Ramos (cell line): ENCODE measurements at regions not wholly inside any gene's neighbourhood (a gene's known extent, or its start where the extent isn't known, plus 50 kb on each side); places are given as distances from the start of the nearest gene placed in this dataset.

Experiments
- in situ Hi-C: fragments of 300-500 bp; cut with MboI; formaldehyde crosslinking; loops from one replicate; pipeline ENCODE4 v1.14.3; 2022; ENCODE audit warnings: low sequenced_read_pairs; ENCODE audit not compliant: unreplicated experiment

DNA sequence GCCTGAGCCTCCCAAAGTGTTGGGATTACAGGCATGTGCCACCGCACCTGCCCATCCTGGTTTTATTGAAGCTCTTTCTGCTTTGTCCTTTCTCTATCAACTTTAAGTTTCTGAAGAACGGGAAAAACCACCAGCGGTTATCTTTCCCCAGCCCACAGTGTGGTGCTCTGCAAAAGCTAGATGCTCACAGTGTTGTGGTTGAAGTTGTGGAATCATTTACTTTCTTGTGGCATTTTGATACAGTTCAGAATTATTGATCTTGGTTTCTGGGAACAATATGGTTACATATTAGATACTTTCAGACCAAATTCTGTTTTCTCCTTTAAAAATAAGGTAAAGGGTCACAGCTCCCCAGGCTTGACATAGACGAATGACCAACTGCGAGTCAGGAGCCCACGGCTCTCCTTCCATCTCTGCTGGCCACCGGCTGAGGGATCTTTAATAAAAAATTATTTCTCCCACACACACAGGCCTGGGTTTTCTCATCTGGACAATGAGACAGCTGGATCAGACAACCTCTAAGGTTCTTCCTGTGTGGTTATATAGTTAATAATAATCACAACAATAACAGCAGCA is 385.3 kb downstream of the SETD4 start:
- in situ Hi-C loops: no loop called here

DNA sequence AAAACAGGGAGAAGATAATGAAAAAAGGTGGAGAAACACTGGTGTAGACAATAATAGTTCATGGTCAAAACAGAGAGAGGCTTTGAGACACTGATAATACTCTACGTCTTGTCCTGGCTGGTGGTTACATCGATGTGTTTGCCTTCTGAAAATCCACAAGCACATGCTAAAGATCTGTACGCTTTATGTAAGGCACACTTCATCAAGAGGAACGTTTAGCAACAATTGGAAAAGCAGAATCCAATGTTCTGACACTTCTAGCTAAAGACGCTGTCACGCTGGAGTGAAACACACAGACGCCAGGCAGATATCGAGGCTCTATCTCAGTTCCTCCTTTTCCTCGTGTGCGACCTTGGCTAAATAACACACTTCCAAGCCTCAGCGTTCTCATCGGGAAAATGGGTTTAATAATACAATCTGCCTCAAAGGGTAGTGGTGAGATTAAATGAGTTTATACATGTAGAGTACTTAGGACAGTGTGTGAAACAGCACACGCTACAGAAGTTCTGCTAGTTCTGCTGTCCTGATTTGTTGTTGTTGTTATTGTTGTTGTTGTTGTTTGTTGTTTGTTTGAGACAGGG is 386.1 kb downstream of the SETD4 start:
- in situ Hi-C loops: no loop called here

DNA sequence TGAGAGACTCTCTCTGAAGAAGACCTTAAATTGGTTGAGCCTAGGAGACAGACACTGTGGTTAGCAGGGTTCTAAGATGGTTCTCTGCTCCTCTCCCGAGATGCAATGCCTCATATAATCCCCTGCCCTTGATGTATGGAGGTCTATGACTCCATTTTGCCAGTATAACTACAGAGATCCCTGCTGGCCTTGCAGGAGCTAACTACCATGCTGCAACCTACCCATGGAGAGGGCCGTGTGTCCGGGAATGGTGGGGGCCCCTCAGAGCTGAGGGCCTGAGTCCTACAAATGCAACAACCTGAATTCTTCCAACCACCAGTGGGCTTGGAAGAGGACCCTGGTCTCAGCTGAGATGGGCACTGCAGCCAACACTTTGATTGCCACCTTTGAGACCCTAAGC is 388.0 kb downstream of the SETD4 start:
- in situ Hi-C loops: no loop called here

DNA sequence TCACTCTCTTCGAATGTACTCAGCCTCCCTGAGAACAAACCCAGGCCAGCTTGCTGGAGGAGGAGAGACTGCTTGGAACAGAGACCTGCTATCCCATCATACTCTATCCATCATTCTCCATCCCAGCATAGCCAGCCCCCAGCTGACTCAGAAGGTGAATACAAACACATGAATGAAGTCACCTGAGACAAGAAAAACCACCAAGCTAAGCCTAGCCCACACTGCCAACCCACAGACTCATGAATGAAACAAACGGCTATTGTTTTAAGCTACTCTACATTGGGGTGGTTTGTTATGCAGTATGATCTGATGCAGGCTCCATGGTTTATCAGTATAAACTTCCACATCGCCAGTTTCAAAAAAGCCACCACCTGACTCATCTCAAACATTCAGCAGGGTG is 395.6 kb downstream of the SETD4 start:
- in situ Hi-C loops: no loop called here

DNA sequence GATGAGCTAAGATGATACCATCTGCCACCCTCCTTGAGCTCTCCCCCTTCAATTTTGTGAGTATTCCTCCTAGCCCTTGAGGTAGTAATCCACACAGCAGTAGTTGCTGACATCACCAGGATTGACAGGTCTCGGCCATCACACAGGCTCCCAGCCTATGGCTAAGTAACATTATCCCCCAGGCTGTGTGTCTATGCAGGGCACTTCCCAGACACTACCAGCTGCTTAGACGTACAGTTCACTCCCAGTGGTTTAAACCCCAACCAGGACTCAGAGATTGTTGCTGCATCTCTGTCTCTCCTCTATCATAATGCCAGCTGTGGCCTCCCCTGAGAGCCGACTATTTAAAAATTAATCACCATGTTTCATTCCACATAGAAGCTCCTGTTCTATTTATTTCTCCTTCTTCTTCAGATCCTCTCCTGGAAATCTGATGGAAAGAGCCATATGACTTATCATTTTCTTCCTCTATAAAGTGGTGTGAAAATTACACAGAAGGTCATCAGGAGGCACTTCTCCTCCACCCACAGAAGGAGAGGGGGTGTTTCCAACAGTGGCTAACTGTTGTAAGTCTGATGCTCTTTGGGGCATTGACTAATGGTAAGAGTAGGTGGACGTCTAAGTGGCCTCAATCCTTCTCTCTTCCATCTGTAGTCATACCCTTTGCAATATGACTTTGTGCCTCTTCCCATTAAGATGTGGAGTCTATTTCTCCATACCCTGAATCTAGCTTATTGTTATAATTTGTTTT is 396.3 kb downstream of the SETD4 start:
- in situ Hi-C loops: no loop called here

DNA sequence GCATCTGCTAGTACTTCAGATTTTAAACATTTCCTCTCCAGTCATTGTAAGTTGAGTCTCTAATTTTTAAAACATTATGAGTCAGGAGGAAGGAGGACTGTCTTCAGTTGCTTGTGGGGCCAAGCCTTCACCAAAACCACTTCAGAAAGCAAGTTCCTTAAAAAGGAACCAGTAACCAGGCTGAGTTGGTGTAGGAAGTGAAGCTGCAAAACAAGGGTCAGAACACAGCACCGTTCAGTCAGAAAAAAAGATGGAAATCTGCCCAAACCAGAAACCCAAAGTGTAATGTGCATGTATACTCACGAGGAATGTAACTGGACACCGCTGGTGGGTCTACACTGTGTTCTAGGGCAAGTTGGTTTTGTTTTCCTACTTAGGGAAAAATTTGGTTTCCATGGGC is 402.1 kb downstream of the SETD4 start:
- in situ Hi-C loops: no loop called here

DNA sequence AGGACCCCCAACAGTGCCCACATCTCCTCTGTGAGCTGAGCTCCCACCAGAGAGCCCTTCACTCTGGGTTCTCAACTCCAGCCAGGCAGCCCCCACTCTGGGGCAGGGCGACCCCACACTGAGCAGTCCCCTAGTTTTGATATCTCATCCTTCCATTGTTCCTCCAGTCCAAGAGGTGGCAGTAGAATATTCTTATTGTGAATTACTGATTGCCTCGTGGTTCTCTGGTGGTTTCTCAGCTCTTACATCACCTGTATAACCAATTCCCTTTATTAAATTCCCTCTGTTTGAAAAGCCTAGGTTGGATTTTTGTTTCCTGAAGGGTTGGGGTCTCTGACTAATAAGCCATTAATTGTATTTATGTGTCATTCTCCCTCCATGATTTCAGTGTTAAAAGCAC is 407.5 kb downstream of the SETD4 start:
- in situ Hi-C loops: no loop called here

DNA sequence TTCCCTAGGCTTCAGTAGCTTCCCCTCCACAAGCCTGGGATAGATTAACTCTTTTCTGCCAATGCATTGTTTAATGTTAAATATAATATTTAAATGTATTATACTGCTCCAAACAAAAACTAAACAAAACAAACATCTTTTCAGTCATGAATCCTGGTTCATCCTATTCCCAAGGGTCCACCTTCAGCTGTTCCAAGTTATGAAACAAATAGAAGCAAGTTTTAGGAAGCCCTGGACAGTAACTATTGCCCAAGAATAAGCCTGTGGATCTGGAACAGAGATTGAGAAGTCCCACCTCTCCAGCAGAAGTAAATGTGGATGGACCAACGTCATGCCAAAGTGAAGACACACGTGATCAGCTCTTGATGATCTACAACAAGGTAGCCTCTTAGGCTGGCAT is 408.1 kb downstream of the SETD4 start:
- in situ Hi-C loops: no loop called here

DNA sequence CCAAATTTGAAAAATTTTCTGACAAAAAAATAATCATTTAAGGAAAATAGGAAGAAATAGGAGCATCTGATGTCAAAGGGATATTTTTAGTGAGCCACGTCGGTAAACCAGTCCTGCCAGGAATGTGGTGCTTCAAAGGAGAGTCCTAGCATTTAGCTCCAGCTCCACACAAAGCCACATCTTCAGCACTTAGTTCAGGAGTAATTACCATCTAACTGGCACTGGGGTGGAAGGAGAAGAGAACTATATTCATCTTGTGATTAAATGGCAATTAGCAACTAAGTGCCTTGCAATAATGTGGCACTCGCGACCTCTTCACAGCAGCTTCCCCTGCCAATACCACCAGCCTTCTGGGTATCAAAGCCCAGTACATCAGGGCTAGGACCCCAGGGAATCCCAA is 409.1 kb downstream of the SETD4 start:
- in situ Hi-C loops: no loop called here

DNA sequence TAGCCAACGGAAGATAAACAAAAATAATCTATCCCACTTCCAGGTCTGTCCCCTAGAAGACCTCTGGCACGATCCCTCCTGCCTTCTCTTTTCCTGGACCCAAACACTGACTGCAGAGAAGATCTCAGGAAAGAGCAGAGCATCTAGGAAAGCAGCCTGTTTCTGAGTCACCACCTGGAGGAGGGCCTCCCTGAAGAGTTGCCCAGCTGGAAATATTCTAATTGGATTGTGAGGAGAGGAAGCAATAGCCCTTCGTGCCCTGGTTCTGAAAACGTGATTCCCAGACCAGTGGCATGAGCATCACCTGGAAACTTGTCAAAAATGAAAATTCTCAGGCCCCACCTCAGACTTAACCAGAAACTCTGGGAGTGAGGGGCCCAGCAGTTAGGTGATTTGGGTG is 411.1 kb downstream of the SETD4 start:
- in situ Hi-C loops: no loop called here

DNA sequence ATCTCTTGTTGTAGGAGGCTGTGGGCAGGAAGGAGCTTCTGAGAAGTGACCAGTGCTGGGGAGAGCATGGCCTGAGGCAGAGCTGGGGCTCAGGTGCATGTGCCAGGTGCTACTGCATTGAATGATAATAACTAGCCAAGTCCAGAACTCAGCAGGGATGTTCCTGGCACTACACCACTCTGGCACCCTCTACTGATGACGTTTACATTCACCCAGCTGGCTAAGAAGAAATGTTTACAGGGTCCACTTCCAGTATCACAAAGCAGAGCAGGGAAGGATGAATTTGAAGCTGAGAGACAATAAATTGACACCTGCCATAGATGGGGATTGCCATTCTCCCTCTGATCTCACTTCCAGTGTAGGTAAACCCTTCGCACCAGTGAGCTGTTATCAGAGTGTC is 411.8 kb downstream of the SETD4 start:
- in situ Hi-C loops: no loop called here

DNA sequence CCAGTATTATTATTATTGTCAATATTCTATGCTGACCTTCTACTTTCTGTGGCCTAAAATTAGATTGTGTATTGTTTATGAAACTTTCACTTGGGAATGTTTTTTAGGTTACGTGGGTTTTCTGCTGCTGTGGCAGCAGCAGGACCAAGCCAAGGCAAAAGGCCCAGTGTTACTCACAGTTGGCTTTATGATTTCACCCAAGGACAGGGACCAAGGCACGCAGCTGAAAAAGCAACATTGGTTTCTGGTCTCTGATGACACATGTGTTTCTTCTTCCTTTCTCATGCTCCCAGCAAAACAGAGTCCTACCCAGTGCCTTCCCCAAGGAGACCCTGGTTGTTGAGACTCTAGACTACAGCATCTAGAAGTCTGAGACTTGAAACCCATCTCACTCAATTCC is 413.7 kb downstream of the SETD4 start:
- in situ Hi-C loops: no loop called here

DNA sequence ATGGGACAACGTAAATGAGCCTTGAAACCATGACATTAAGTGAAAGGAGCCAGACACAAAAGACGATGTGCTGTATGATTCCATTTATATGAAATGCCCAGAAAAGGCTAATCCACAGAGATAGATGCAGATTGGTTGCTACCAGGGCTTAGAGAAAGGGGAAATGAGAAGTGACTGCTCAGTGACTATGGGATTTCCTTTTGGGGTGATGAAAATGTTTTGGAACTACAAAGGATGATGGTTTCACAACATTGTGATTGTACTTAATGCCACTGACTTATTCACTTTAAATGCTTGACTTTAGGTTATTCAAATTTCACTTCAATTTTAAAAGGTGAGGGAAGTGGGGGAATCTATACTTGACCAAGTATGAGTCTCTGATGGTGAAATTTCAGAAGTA is 414.3 kb downstream of the SETD4 start:
- in situ Hi-C loops: no loop called here

DNA sequence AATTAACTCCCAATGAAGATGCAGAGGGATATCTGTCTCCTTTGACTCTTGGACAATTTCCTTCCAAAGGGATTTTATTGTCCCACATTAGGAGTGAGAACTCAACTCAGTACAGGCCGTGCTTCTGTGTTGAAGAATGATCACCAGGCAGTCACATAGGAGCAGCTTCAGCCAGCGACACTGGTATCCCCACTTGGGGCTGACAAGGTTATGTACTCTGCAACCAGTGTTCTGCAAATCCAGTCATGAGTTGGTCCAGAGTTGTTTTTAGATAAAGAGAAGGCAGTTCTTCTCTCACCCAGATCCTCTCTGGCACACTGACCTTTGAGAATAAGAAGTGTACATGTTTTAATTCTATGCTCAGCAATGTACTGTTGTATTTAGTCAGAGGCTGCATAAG is 415.8 kb downstream of the SETD4 start:
- in situ Hi-C loops: no loop called here

DNA sequence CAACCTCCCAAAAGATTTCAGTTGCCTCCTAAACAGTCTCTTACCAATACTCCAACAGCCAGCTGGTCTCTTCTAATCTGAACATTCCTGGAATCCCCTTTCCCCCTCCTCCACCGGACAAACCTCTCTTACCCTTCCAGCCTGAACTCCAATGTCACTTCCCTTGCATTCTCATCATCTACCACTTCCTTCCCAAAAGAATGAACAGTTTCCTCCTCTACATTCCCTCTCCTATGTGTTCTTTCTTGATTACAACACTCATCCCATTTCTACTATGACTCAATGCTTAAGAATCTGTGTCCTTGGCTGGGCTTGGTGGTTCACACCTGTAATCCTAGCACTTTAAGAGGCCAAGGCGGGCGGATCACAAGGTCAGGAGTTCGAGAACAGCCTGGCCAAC is 417.1 kb downstream of the SETD4 start:
- in situ Hi-C loops: no loop called here

DNA sequence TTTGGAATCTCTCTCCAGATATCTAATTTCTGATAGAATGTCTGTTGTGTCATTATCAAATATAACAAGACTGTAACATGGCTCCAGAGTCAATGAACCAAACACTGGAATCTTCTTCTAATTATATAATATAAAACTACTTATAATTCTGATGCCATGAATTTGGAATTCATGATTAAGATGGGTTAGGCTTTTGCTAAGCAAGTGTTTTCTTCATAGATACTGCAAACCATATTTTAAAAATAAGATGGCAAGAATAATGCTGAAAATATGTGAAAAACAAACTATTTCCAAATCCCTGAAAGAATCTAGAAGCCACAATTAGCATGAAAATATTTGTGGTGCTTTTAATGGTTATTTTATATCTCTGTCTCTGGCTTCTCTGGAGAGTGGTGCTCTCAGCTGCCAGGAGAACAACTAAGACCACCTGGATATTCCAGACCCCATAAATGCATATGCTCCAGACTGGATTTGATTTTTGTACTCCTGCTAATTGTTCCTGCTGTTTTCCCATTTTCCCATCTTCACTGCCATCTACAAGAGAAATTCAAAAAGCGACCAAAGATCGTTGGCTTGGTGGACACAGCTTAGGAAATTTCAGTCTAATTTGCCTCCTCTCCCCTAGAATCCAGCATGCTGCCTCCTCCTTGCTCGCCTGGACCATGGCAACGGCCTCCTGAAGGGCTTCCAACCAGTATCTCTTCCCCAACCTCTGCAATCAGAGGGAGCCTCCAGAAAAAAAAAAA is 418.9 kb downstream of the SETD4 start:
- in situ Hi-C loops: no loop called here

DNA sequence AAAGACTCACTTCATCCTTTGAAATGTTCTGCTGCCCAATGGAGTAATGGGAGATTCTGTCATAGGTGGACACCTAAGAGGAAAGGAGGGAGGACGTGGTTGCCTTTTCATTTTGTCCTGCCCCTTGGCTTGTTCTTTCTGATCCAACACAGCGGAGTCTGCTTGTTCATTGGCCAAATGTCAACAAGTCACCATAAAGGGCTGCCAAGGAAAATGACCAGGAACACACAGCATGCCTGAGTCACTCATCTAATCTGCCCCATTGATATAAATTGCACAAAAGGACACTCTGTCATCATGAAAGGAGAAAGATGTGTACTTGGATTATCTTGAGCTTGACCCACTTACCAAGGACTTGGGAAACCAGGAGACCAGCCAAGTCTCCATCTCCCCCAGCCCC is 422.9 kb downstream of the SETD4 start:
- in situ Hi-C loops: no loop called here

DNA sequence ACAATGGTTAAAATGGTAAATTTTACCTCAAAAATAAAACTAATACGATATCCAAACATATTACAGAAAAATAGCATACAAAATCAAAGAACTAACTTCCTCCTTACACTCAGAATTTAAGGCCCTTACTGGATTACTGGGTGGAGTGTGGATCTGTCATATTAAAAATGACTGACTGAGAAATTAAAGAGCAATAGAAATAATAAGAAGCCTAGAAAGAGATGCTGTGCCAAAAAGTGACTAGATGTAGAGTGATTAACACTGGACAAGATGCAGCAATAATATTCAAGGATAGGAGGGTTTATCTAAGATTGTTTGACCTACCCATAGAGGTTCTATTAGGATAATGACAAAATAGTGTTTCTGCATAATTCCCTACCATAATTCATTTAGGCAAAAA is 424.3 kb downstream of the SETD4 start:
- in situ Hi-C loops: no loop called here

DNA sequence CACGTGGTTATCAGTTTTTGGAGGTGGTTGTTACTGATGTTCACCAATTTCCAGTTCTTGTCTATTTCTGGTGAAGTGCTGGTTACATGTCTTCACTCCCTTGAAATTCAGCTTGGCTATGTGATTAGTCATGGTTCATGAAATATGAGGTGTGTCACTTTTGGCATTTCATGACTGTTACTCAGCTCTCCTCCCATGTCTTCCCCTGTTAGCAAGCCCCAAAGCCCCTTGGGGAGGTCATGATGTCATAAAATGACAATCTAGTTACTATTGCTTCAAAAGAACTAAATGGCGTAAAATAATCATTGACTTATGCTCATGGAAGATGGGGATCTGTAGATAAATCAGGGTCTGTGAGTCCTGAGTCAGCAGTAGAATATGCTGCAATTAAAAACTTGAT is 425.1 kb downstream of the SETD4 start:
- in situ Hi-C loops: no loop called here

DNA sequence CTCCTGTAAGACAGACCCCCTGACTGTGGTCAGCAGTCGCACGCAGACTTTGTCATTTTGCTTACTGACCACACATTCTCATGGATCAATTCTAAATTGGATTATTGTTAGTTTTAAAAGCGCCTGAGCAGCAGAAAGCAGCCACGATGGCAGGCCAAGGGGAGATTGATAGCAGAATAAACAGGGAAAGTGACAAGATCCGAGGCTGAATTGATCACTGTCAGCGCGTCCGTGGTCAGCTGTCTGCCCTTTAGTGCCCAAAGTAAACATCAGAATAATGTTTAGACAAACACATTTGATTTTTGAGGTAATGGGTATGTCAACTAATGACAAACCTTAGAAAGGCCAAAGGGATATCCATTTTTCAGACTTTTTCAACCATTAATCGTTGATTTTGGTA is 426.8 kb downstream of the SETD4 start:
- in situ Hi-C loops: no loop called here

DNA sequence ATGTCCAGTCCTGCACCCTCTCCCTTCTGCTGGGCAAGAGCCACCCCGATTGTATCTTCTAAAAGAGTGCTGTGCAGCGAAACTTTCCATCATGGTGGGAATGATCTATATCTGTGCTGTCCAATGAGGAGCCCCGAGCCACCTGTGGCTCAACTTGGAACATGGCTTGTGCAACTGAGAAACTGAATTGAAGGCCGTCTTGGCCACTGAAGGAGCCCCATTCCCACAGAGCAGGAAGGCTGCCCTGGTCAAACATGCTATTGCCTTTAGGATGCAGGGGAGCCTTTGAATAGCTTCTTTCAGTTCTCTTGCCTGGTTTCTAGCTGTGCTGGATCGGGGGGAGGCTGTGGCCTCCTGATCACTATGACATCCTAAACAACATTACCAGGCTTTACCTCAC is 427.6 kb downstream of the SETD4 start:
- in situ Hi-C loops: no loop called here
